A549 (cell line): ENCODE measurements at regions not wholly inside any gene's neighbourhood (a gene's known extent, or its start where the extent isn't known, plus 50 kb on each side); places are given as distances from the start of the nearest gene placed in this dataset.

Experiments used
- ATAC-seq, 2 experiments: fragments of 200-7000 bp in 1 of 2; fragments of >200 bp in 1 of 2; cut with Nextera tagmentation in 1 of 2; cut with Tn5 transposase in 1 of 2; 3 replicates each; pipeline versions ENCODE4 v1.8.0 to v1.9.1; 2018 to 2020; ENCODE audit warnings: mild to moderate bottlenecking in 1 of 2, moderate library complexity in 1 of 2
- CTCF ChIA-PET: fragments of 300-600 bp; sonication (Branson Sonifier 250); formaldehyde crosslinking; extraction: SDS; loops from one replicate; lab custom pipeline; 2021; ENCODE audit warnings: antibody characterized with exemption, inconsistent platforms; lab: Yijun Ruan, JAX
- POLR2A ChIA-PET: fragments of 350-600 bp; formaldehyde crosslinking; extraction: SDS; loops from one replicate; lab custom pipeline; 2021; ENCODE audit warnings: antibody characterized with exemption, inconsistent platforms; lab: Yijun Ruan, JAX
- DNase-seq, 2 experiments: peaks; one replicate each; pipeline versions ENCODE4 v3.0.0 to v3.0.0-alpha.2; 2011 to 2016; ENCODE audit warnings: low read depth in 1 of 2, low spot score in 1 of 2
- FAIRE-seq: peaks from 2 replicates; lab custom pipeline; 2011; peaks lifted over from hg19 to GRCh38; lab: Jason Lieb, UNC
- H3K27ac ChIP-seq, 2 experiments: fragments of >200 bp; sonication (Bioruptor Twin); formaldehyde crosslinking; 3 replicates each; pipeline ENCODE4 v1.5.1; 2016 to 2017
- H3K4me1 ChIP-seq: fragments of >200 bp; sonication (Bioruptor Twin); formaldehyde crosslinking; 3 replicates; pipeline ENCODE4 v1.6.1; 2016
- H3K4me2 ChIP-seq: fragments of >200 bp; sonication (Bioruptor Twin); formaldehyde crosslinking; 3 replicates; pipeline ENCODE4 v1.6.1; 2016
- H3K4me3 ChIP-seq: fragments of >200 bp; sonication (Bioruptor Twin); formaldehyde crosslinking; 3 replicates; pipeline ENCODE4 v1.5.1; 2016
- H3K9me3 ChIP-seq: fragments of >200 bp; sonication (Bioruptor Twin); formaldehyde crosslinking; 3 replicates; pipeline ENCODE4 v1.6.1; 2016
- ATOH8 ChIP-seq: fragments of 250-450 bp; sonication (Bioruptor Pico); IDR thresholded peaks from 2 replicates; pipeline ENCODE4 v1.5.0; 2020; ENCODE audit warnings: low read depth, mild to moderate bottlenecking, moderate library complexity
- BHLHE40 ChIP-seq: IDR thresholded peaks from 2 replicates; pipeline ENCODE4 v1.6.1; 2012; ENCODE audit warnings: low read depth, low read length, inconsistent platforms
- CBX2 ChIP-seq: fragments of 200-600 bp; sonication (generic); IDR thresholded peaks from 2 replicates; pipeline ENCODE4 v1.6.1; 2016; ENCODE audit warnings: low read depth, mild to moderate bottlenecking, borderline replicate concordance
- CEBPB ChIP-seq, 2 experiments: fragments of >200 bp in 1 of 2; sonication (Bioruptor Twin) in 1 of 2; formaldehyde crosslinking in 1 of 2; IDR thresholded peaks; 2 replicates each; pipeline ENCODE4 v1.6.1; 2012 to 2016
- CHD2 ChIP-seq: fragments of 150-350 bp; IDR thresholded peaks from 2 replicates; pipeline ENCODE4 v1.6.1; 2014; ENCODE audit warnings: low read length; ENCODE audit not compliant: partially characterized antibody
- CHD4 ChIP-seq: fragments of 200-600 bp; sonication (generic); IDR thresholded peaks from 2 replicates; pipeline ENCODE4 v1.6.1; 2016; ENCODE audit warnings: antibody characterized with exemption, mild to moderate bottlenecking, borderline replicate concordance
- EHF ChIP-seq: fragments of 250-450 bp; sonication (Bioruptor Pico); IDR thresholded peaks from 2 replicates; pipeline ENCODE4 v1.5.0; 2020; ENCODE audit warnings: mild to moderate bottlenecking
- EHMT2 ChIP-seq: fragments of 200-600 bp; sonication (generic); IDR thresholded peaks from 2 replicates; pipeline ENCODE4 v1.6.1; 2016; ENCODE audit warnings: antibody characterized with exemption, low read depth, mild to moderate bottlenecking, moderate library complexity
- EP300 ChIP-seq, 2 experiments: fragments of >200 bp; sonication (Bioruptor Twin); formaldehyde crosslinking; IDR thresholded peaks; 2 replicates in 1 of 2; 3 replicates in 1 of 2; pipeline ENCODE4 v1.6.1; 2016 to 2017
- FOSB ChIP-seq: fragments of 250-450 bp; sonication (Bioruptor Pico); IDR thresholded peaks from 2 replicates; pipeline ENCODE4 v1.5.0; 2020; ENCODE audit warnings: mild to moderate bottlenecking, moderate library complexity
- FOSL2 ChIP-seq, 2 experiments: fragments of 450-650 bp in 1 of 2; fragments of >200 bp in 1 of 2; sonication (Bioruptor Twin) in 1 of 2; formaldehyde crosslinking; IDR thresholded peaks; 2 replicates each; pipeline versions ENCODE4 v1.5.0 to v1.6.1; 2016 to 2020; ENCODE audit warnings: mild to moderate bottlenecking in 1 of 2, moderate library complexity in 1 of 2
- GATA3 ChIP-seq: IDR thresholded peaks from 2 replicates; pipeline ENCODE4 v1.6.1; 2012; ENCODE audit warnings: borderline replicate concordance
- HDAC2 ChIP-seq: fragments of 200-600 bp; sonication (generic); IDR thresholded peaks from 2 replicates; pipeline ENCODE4 v1.6.1; 2016
- HEYL ChIP-seq: fragments of 250-450 bp; sonication (Bioruptor Pico); IDR thresholded peaks from 2 replicates; pipeline ENCODE4 v1.8.0; 2021; ENCODE audit warnings: mild to moderate bottlenecking, moderate library complexity
- HOXA7 ChIP-seq: fragments of 250-450 bp; sonication (Bioruptor Pico); IDR thresholded peaks from 2 replicates; pipeline ENCODE4 v1.5.0; 2020; ENCODE audit warnings: mild to moderate bottlenecking, moderate library complexity
- HOXB13 ChIP-seq: fragments of 250-450 bp; sonication (Bioruptor Pico); IDR thresholded peaks from 2 replicates; pipeline ENCODE4 v1.5.0; 2020; ENCODE audit warnings: low read depth, mild to moderate bottlenecking, moderate library complexity
- JUNB ChIP-seq: fragments of >200 bp; sonication (Bioruptor Twin); formaldehyde crosslinking; IDR thresholded peaks from 2 replicates; pipeline ENCODE4 v1.6.1; 2016
- MAFK ChIP-seq: fragments of 450-650 bp; IDR thresholded peaks from 2 replicates; pipeline ENCODE4 v1.6.1; 2014; ENCODE audit not compliant: partially characterized antibody
- MYC ChIP-seq: IDR thresholded peaks from 2 replicates; pipeline ENCODE4 v1.6.1; 2012; ENCODE audit warnings: mild to moderate bottlenecking, inconsistent platforms, low read length, improper control_type of control experiment, borderline replicate concordance
- NFE2L2 ChIP-seq: fragments of 150-350 bp; conservative IDR thresholded peaks from 2 replicates; pipeline ENCODE4 v1.6.1; 2014; ENCODE audit warnings: low read length
- NPAS2 ChIP-seq: fragments of 250-450 bp; sonication (Bioruptor Pico); IDR thresholded peaks from 2 replicates; pipeline ENCODE4 v1.8.0; 2022; ENCODE audit warnings: mild to moderate bottlenecking, moderate library complexity, borderline replicate concordance
- NR3C1 ChIP-seq: fragments of >200 bp; sonication (Bioruptor Twin); formaldehyde crosslinking; IDR thresholded peaks from 3 replicates; pipeline ENCODE4 v1.6.1; 2017
- PHF8 ChIP-seq: fragments of 200-600 bp; sonication (generic); IDR thresholded peaks from 2 replicates; pipeline ENCODE4 v1.6.1; 2016; ENCODE audit warnings: low read depth, mild to moderate bottlenecking, antibody characterized with exemption, moderate library complexity, borderline replicate concordance
- POLR2A ChIP-seq: IDR thresholded peaks from 2 replicates; pipeline ENCODE4 v1.6.1; 2012; ENCODE audit warnings: mild to moderate bottlenecking, low read length
- POLR2AphosphoS2 ChIP-seq: conservative IDR thresholded peaks from 2 replicates; pipeline ENCODE4 v1.6.1; 2012; ENCODE audit warnings: low read length, improper control_type of control experiment, inconsistent platforms
- RAD21 ChIP-seq, 2 experiments: fragments of >200 bp in 1 of 2; sonication (Bioruptor Twin) in 1 of 2; formaldehyde crosslinking in 1 of 2; IDR thresholded peaks in 1 of 2; conservative IDR thresholded peaks in 1 of 2; 2 replicates in 1 of 2; 3 replicates in 1 of 2; pipeline ENCODE4 v1.6.1; 2012 to 2018; ENCODE audit warnings: inconsistent platforms in 1 of 2
- RARB ChIP-seq: fragments of 250-450 bp; sonication (Bioruptor Pico); IDR thresholded peaks from 2 replicates; pipeline ENCODE4 v1.8.0; 2021; ENCODE audit warnings: mild to moderate bottlenecking, moderate library complexity
- RFX5 ChIP-seq: fragments of 450-650 bp; IDR thresholded peaks from 2 replicates; pipeline ENCODE4 v1.7.1; 2014; ENCODE audit warnings: antibody characterized with exemption, mild to moderate bottlenecking, moderate library complexity
- RNF2 ChIP-seq: fragments of 200-600 bp; sonication (generic); IDR thresholded peaks from 2 replicates; pipeline ENCODE4 v1.6.1; 2016; ENCODE audit warnings: low read depth, mild to moderate bottlenecking, antibody characterized with exemption, moderate library complexity, borderline replicate concordance
- SMC3 ChIP-seq: fragments of >200 bp; sonication (Bioruptor Twin); formaldehyde crosslinking; IDR thresholded peaks from 3 replicates; pipeline ENCODE4 v1.6.1; 2018; ENCODE audit warnings: inconsistent platforms
- SREBF2 ChIP-seq: fragments of 450-650 bp; IDR thresholded peaks from 2 replicates; pipeline ENCODE4 v1.6.1; 2014; ENCODE audit warnings: mild to moderate bottlenecking, moderate library complexity
- TFCP2L1 ChIP-seq: fragments of 250-450 bp; sonication (Bioruptor Pico); IDR thresholded peaks from 2 replicates; pipeline ENCODE4 v1.5.0; 2021; ENCODE audit warnings: mild to moderate bottlenecking
- ZC3H11A ChIP-seq: fragments of 450-650 bp; IDR thresholded peaks from 2 replicates; pipeline ENCODE4 v1.6.1; 2014; ENCODE audit warnings: antibody characterized with exemption, mild to moderate bottlenecking
- ZNF302 ChIP-seq: fragments of 250-450 bp; sonication (Bioruptor Pico); IDR thresholded peaks from 2 replicates; pipeline ENCODE4 v1.9.0; 2021; ENCODE audit warnings: inconsistent platforms, mild to moderate bottlenecking, moderate library complexity
- ZSCAN20 ChIP-seq: fragments of 250-450 bp; sonication (Bioruptor Pico); IDR thresholded peaks from 2 replicates; pipeline ENCODE4 v1.8.0; 2022; ENCODE audit warnings: mild to moderate bottlenecking, moderate library complexity
- WGBS: methylation state at CpG from one replicate; pipeline ENCODE4 v1.1.6; 2017; ENCODE audit errors: missing lambda C conversion rate; 5-methylcytosine and 5-hydroxymethylcytosine counted together
- TF ChIP-seq, protein P1 (sequence below): fragments of >200 bp; sonication (Bioruptor Twin); formaldehyde crosslinking; IDR thresholded peaks from 3 replicates; pipeline ENCODE4 v1.5.1; 2016
- TF ChIP-seq, protein P2 (sequence below): fragments of 150-350 bp; IDR thresholded peaks from 2 replicates; pipeline ENCODE4 v1.6.1; 2014; ENCODE audit warnings: low read depth, mild to moderate bottlenecking, low read length
- TF ChIP-seq, protein P3 (sequence below): fragments of 200-600 bp; sonication (generic); IDR thresholded peaks from 2 replicates; pipeline ENCODE4 v1.6.1; 2016; ENCODE audit warnings: antibody characterized with exemption, mild to moderate bottlenecking, moderate library complexity

GRCh38 chr4:97498875-97499274, 644.4 kb downstream of the STPG2 start:
- ChIA-PET CTCF (no interaction called here), POLR2A (no interaction called here)
- ATAC-seq (peak; percentile 82 to 87), DNase-seq (peak; percentile 1 to 86), FAIRE-seq (no peak)
- Histone ChIP-seq H3K4me2 (peak overlapping the region; percentile 50), H3K27ac (peak overlapping the region; percentile 41 to 62; a peak in 4 of 6 replicates), H3K9me3 (no peaks in the 10 kb centered on the region), H3K4me1 (peaks cover 38% of the 10 kb centered on the region), H3K4me3 (no peak overlapping the region)
- WGBS = 7% methylated on average over 3 of the region's 3 CpGs
- TF ChIP-seq NR3C1 = no peak
- TF ChIP-seq NFE2L2 = no peak
- TF ChIP-seq BHLHE40 = no peak
- no peak for TF ChIP-seq RARB
- TF ChIP-seq HDAC2 = no peak
- no peak for TF ChIP-seq ATOH8
- TF ChIP-seq, protein P1, sequence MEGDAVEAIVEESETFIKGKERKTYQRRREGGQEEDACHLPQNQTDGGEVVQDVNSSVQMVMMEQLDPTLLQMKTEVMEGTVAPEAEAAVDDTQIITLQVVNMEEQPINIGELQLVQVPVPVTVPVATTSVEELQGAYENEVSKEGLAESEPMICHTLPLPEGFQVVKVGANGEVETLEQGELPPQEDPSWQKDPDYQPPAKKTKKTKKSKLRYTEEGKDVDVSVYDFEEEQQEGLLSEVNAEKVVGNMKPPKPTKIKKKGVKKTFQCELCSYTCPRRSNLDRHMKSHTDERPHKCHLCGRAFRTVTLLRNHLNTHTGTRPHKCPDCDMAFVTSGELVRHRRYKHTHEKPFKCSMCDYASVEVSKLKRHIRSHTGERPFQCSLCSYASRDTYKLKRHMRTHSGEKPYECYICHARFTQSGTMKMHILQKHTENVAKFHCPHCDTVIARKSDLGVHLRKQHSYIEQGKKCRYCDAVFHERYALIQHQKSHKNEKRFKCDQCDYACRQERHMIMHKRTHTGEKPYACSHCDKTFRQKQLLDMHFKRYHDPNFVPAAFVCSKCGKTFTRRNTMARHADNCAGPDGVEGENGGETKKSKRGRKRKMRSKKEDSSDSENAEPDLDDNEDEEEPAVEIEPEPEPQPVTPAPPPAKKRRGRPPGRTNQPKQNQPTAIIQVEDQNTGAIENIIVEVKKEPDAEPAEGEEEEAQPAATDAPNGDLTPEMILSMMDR = no peak
- no peak for TF ChIP-seq ZC3H11A
- peak; percentile 44; the same call in 1 of the 2 replicates for TF ChIP-seq FOSL2 (IDR thresholded peaks at IDR 0.05)
- TF ChIP-seq FOSL2 (CRISPR knock-in tag; IDR thresholded peaks at IDR 0.05) = peak; percentile 92
- TF ChIP-seq EHMT2 = no peak
- no peak for TF ChIP-seq SMC3
- TF ChIP-seq NPAS2 (CRISPR knock-in tag) = no peak
- TF ChIP-seq JUNB = peak; percentile 57
- TF ChIP-seq RAD21 (conservative IDR thresholded peaks at IDR 0.05 in 1 of 2, IDR thresholded peaks at IDR 0.05 in 1 of 2) = no peak; a peak in 1 of 5 replicates
- no peak for TF ChIP-seq CBX2
- TF ChIP-seq PHF8 = no peak
- TF ChIP-seq POLR2AphosphoS2 = no peak
- no peak for TF ChIP-seq RNF2
- no peak for TF ChIP-seq EHF (CRISPR knock-in tag)
- no peak for TF ChIP-seq POLR2A
- TF ChIP-seq EP300 (IDR thresholded peaks at IDR 0.05) = no peak
- TF ChIP-seq CHD2 = no peak
- TF ChIP-seq, protein P2, sequence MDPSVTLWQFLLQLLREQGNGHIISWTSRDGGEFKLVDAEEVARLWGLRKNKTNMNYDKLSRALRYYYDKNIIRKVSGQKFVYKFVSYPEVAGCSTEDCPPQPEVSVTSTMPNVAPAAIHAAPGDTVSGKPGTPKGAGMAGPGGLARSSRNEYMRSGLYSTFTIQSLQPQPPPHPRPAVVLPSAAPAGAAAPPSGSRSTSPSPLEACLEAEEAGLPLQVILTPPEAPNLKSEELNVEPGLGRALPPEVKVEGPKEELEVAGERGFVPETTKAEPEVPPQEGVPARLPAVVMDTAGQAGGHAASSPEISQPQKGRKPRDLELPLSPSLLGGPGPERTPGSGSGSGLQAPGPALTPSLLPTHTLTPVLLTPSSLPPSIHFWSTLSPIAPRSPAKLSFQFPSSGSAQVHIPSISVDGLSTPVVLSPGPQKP = no peak
- TF ChIP-seq, protein P3, sequence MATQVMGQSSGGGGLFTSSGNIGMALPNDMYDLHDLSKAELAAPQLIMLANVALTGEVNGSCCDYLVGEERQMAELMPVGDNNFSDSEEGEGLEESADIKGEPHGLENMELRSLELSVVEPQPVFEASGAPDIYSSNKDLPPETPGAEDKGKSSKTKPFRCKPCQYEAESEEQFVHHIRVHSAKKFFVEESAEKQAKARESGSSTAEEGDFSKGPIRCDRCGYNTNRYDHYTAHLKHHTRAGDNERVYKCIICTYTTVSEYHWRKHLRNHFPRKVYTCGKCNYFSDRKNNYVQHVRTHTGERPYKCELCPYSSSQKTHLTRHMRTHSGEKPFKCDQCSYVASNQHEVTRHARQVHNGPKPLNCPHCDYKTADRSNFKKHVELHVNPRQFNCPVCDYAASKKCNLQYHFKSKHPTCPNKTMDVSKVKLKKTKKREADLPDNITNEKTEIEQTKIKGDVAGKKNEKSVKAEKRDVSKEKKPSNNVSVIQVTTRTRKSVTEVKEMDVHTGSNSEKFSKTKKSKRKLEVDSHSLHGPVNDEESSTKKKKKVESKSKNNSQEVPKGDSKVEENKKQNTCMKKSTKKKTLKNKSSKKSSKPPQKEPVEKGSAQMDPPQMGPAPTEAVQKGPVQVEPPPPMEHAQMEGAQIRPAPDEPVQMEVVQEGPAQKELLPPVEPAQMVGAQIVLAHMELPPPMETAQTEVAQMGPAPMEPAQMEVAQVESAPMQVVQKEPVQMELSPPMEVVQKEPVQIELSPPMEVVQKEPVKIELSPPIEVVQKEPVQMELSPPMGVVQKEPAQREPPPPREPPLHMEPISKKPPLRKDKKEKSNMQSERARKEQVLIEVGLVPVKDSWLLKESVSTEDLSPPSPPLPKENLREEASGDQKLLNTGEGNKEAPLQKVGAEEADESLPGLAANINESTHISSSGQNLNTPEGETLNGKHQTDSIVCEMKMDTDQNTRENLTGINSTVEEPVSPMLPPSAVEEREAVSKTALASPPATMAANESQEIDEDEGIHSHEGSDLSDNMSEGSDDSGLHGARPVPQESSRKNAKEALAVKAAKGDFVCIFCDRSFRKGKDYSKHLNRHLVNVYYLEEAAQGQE = no peak
- TF ChIP-seq SREBF2 = no peak
- TF ChIP-seq ZSCAN20 = no peak
- TF ChIP-seq TFCP2L1 (CRISPR knock-in tag) = no peak
- TF ChIP-seq FOSB (CRISPR knock-in tag) = no peak
- TF ChIP-seq HOXA7 (CRISPR knock-in tag) = no peak
- no peak for TF ChIP-seq CHD4
- no peak for TF ChIP-seq MYC
- TF ChIP-seq MAFK = peak; percentile 73
- TF ChIP-seq HOXB13 = no peak
- TF ChIP-seq ZNF302 (CRISPR knock-in tag) = no peak
- TF ChIP-seq HEYL (CRISPR knock-in tag) = no peak
- TF ChIP-seq GATA3 = peak; percentile 62; the same call in 1 of the 2 replicates
- TF ChIP-seq CEBPB (IDR thresholded peaks at IDR 0.05) = peak; percentile 15 to 78; a peak in 2 of 4 replicates
- no peak for TF ChIP-seq RFX5
